ENCODE measurements at regions not wholly inside any gene's neighbourhood (a gene's known extent, or its start where the extent isn't known, plus 50 kb on each side); places are given as distances from the start of the nearest gene placed in this dataset.

GRCh38 chrX:66961665-66962064 is 322.8 kb upstream of the EDA2R start:
- TF ChIP-seq EZH2 (IDR thresholded peaks at IDR 0.05; ENCODE audit: insufficient read depth, poor library complexity, severe bottlenecking) = no peak
- no peak for TF ChIP-seq EZH2phosphoT487 (IDR thresholded peaks at IDR 0.05; ENCODE audit: insufficient read depth, low read depth)
